NOMO-1 treated with DMSO at 0.1 percent for 48 hours (cell line): ENCODE measurements at regions not wholly inside any gene's neighbourhood (a gene's known extent, or its start where the extent isn't known, plus 50 kb on each side); places are given as distances from the start of the nearest gene placed in this dataset.

ENCODE experiments used
- DNase-seq: peaks from one replicate; lab custom pipeline; 2025; ENCODE audit not compliant: unreplicated experiment; lab: John Stamatoyannopoulos, UW

DNA sequence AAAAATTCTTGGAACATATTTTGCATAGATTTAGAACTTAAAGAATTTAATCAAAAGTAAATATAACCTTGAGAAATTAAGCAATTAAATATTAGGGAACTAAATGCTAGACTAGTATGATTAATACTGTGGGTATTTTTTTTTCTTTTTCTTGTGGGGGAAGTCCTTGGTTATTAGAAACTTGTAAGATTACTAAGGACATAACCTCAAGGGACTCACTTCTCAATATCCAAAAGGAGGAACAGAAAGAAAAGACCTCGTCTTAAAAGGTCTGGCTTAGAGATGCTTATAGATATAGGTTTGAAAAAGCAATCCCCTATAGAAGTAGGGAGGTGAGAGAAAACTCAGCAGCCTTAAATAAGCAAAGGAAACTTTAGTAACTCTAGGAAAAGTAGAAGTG, 368.5 kb downstream of the INSC start:
- DNase-seq: peak; percentile 83

DNA sequence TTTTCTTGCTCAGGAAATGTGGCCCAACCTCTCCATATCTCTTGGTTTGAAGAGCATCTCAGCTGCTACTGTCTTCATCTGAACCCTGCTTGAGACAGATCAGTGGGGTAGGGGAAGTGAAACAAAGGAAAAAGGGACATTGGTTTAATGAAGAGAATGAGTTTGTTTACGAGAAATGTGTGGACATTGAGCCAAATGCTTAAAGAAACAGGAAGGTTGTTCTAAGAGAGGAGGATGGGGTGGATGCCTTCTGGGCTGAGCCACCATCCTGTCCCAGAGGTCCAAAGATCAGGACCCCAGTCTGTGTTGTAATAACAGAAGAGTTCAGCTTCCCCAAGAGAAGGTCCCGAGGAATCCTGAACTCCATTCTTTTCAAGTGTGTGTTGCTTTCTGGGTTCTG, 369.7 kb downstream of the INSC start:
- peak; percentile 91 for DNase-seq

- no peak for DNase-seq
Observed at GRCh38 chr11:15485432-15485831, 370.7 kb downstream of the INSC start.

GRCh38 chr11:15489281-15489680, 374.6 kb downstream of the INSC start:
- DNase-seq: peak; percentile 52

DNA sequence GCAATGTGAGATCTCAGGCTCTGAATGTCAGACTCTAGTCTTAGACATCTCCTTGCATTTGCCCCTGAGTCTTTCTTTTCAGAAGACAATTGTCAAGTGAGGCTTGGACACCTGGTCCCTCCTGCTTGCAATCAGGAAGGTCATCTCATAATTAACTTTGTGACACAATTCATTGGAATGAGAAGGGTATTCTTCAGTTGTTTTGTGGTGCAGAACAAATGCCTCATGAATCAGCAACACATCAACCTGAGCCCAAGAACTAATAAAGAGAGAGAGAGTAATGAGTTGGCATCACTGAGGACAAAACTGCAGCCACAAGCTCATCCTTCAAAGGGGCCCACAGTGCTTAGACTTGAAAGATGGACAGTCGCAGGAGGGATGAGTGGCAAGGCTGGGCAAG, 375.8 kb downstream of the INSC start:
- DNase-seq: no peak

DNA sequence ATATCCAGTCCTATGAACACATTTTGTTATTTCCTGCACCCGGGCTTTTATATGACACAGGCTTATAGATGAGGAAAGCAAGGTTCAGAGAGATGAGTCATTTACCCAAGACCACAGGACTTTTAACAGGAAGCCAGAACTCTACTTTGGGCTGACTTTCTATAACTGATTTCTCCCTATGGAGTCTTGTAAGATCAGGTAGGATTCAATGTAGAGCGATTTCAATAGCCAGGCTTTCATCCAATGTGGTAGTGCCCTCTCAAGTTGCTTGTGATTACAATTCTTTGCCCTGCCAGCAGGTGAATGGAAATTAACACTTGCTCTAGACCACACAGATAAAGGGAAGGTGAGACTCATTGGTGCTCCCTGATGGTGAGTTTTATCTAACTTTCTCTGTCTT, 378.3 kb downstream of the INSC start:
- DNase-seq: peak; percentile 84

GRCh38 chr11:15493921-15494620, 379.3 kb downstream of the INSC start:
- peak; percentile 39 for DNase-seq

- no peak for DNase-seq
Observed at GRCh38 chr11:15494740-15495139, 380.0 kb downstream of the INSC start.

DNA sequence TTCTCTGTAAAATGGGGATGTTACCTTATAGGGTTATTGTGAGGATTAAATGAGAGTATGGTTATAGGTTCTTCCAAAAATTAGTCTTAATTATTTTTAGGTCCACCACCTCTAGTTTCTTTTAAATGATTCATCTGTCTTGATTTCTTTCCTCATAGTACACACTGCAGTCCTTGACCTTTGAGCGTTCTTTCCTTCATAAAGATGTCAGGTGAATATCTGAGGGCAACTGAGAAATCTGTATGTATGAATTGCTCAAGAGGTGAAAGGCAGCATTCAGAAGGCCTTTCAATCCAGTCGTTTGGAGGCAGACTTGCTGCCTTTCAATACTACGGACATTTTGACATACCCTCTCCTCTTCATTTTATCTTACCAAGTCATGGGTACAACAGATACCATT, 380.7 kb downstream of the INSC start:
- DNase-seq: no peak

- DNase-seq: no peak
Observed at GRCh38 chr11:15497366-15497765, 382.6 kb downstream of the INSC start.

DNA sequence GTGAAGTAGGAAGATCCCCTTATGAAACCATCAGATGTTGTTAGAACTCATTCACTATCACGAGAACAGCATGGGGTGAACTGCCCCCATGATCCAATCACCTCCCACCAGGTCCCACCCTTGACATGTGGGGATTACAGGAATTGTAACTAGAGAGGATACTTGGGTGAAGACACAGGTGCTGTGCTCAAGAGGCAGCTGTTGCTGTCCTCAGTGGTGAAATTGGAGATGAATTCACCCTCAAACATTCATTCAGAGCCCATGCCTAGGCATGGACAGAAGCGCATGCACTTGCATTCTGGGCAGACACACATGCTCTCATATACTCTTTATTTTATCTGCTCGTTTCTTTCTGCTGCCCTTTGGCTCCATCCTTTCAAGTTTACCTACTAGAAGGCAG, 385.0 kb downstream of the INSC start:
- no peak for DNase-seq

DNA sequence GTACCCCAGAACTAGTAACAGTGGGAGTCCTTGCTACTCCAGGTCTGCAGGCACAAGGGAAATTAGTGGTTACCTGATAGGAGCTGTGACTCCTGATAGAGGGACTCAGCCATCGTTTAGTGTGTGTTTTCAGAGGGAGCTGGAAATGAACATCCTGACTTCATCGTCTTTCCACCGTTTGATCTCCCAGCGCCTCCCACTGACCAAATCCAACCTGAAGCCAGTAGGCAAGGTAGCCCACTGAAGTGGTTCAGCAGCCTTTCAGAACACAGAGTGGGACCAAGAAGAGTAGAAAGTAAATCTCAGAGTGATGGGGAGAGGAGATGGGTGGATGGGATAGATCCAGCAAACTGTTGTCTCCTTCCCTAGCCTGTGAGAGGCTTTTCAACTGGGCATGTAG, 385.9 kb downstream of the INSC start:
- DNase-seq: no peak

DNA sequence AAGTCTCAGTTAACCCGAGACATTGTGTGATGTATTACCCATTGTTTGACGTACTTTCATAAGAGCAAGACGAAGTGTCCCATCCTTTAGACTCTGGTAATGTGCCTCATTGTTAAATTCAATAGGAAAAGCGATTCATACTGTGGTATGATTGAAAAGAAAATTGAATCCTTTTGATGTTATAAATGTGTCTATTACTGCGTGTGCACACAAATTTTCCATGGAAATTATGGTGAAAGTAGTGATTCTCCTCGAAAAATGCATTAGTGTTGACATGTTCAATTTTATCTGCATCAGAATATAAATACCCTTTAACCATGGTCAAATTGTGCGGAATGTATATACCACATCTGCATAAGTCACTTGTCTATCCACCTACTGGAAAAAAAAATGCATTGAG, 386.8 kb downstream of the INSC start:
- DNase-seq: no peak

DNA sequence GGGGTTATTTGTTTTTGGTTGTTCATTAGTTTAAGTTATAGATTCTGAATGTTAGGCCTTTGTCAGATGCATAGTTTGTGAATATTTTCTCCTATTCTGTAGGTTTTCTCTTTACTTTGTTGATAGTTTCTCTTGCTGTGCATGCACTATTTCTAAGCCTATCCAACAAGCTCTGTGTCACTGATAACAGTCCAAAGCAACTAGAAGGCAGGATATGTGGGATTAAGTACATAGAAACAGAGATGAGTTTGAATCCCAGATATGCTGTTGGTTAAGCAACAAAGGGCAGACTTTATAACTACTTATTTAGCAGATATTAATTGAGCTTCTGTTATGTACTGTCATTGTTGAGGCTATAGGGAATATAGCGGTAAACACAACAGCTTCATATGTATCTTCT, 390.4 kb downstream of the INSC start:
- no peak for DNase-seq

GRCh38 chr11:15507592-15507991, 392.9 kb downstream of the INSC start:
- DNase-seq: no peak

DNA sequence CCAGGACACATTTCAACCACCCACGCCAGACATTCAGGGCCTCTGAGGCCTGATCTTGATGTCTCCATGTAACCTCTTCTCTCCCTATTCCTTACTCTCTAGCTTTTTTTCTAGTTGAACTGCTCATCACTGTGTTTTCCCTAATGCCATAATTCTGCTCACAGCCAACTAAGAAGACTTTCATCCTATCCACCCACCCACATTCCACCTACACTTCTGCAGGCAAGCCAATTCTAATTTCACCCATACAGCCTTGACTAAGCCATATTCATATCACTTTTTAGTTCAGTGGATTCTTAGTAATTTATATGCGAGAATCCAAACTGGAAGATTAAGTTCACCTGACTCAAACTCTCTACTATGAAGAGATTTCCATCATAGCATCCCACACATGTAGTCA, 394.4 kb downstream of the INSC start:
- no peak for DNase-seq

DNA sequence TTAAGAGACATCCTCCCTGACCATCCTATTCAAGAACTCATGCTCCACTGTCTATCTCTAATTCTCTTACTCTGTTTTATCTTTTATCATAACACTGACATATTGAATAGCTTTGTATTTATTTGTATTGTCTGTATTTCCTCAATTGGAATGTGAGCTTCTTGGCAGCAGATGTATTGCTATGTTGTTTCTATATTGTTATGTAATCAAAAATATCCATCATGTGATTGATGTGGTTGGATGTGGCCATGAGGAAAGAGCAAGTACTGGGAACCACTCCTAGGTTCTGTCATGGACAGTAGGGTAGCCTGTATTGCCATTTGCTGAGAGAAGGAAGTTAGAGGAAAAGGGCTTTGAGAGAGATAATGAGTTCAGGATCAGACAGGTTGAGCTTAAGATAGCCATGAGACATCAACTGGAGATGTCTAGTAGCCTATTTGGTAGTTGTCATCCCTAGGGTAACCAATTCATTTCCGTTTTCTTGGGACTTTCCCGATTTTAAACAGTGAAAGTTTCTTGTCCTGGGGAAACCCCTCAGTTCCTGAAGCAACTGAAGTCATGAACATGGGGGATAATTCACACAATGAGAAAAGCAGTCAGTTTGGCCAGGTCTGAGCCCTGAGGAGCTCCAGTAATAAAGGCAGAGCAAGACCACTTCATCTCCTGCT, 404.5 kb downstream of the INSC start:
- DNase-seq: no peak

DNA sequence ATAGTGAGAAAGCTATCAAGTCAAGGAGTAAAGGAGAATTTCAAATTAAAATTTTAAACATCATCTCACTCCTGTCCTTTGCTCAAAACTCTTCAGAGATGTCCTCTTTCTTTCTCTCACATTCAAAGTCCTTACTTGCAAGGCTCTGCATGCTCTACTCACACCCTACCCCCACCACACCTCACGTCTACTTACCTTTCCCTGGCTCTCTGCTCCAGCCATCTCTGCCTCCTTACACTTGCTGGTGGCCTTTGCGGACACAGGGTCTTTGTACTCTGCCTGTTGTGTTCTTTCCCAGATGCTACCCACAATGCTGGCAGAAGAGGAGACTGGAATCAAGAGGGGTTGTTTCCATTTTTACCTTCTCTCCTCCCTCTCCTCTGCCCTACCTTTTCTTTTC, 405.2 kb downstream of the INSC start:
- no peak for DNase-seq

GRCh38 chr11:15523543-15523942, 408.8 kb downstream of the INSC start:
- peak; percentile 51 for DNase-seq

- no peak for DNase-seq
Observed at GRCh38 chr11:15525582-15525981, 410.9 kb downstream of the INSC start.

- DNase-seq: no peak
Observed at GRCh38 chr11:15526032-15526431, 411.3 kb downstream of the INSC start.

- no peak for DNase-seq
Observed at GRCh38 chr11:15526859-15527450, 412.2 kb downstream of the INSC start.

GRCh38 chr11:15532432-15532831, 417.7 kb downstream of the INSC start:
- DNase-seq: no peak
